CD4-positive, alpha-beta T cell (primary cell): ENCODE measurements at regions not wholly inside any gene's neighbourhood (a gene's known extent, or its start where the extent isn't known, plus 50 kb on each side); places are given as distances from the start of the nearest gene placed in this dataset.

Experiments
- ATAC-seq: fragments of 200-7000 bp; cut with Tn5 transposase; one replicate; pipeline ENCODE4 v1.10.0; 2022; ENCODE audit warnings: mild to moderate bottlenecking; ENCODE audit not compliant: poor library complexity
- CTCF ChIA-PET: fragments of 350-600 bp; sonication (Branson Sonifier 250); formaldehyde crosslinking; loops from one replicate; lab custom pipeline; 2021; ENCODE audit warnings: antibody characterized with exemption, inconsistent platforms; lab: Charles Lee
- POLR2A ChIA-PET: fragments of 350-600 bp; sonication (Branson Sonifier 250); formaldehyde crosslinking; loops from one replicate; lab custom pipeline; 2021; ENCODE audit warnings: antibody characterized with exemption, inconsistent platforms; lab: Charles Lee
- DNase-seq, 14 experiments: peaks; one replicate each; pipeline ENCODE4 v3.0.0-alpha.2; 2013 to 2020; ENCODE audit warnings: mixed read lengths in 2 of 14
- H3K27ac ChIP-seq, 2 donors: one replicate each; pipeline versions ENCODE4 v1.5.1 to v1.7.0; 2013; ENCODE audit warnings: low read length in 2 of 2, low read depth in 1 of 2, mild to moderate bottlenecking in 1 of 2
- H3K27me3 ChIP-seq, 2 experiments: 1 replicate in 1 of 2; 2 replicates in 1 of 2; pipeline versions ENCODE4 v1.6.1 to v1.7.0; 2013; ENCODE audit warnings: low read length in 2 of 2, control low read depth in 1 of 2, mild to moderate bottlenecking in 1 of 2, moderate library complexity in 1 of 2; ENCODE audit not compliant: insufficient read depth in 2 of 2, control insufficient read depth in 1 of 2
- H3K36me3 ChIP-seq: one replicate; pipeline ENCODE4 v1.6.1; 2013; ENCODE audit warnings: low read length, control low read depth; ENCODE audit not compliant: insufficient read depth
- H3K4me1 ChIP-seq: one replicate; pipeline ENCODE4 v1.6.1; 2013; ENCODE audit warnings: low read length, control low read depth; ENCODE audit not compliant: insufficient read depth
- H3K4me3 ChIP-seq: one replicate; pipeline ENCODE4 v1.5.1; 2013; ENCODE audit warnings: mild to moderate bottlenecking, low read length, moderate library complexity
- H3K9me3 ChIP-seq, 2 experiments: 1 replicate in 1 of 2; 2 replicates in 1 of 2; pipeline versions ENCODE4 v1.6.1 to v1.7.0; 2013; ENCODE audit warnings: low read length in 2 of 2, mild to moderate bottlenecking in 2 of 2, control low read depth in 1 of 2, moderate library complexity in 1 of 2; ENCODE audit not compliant: control insufficient read depth in 1 of 2, insufficient read depth in 1 of 2
- H3K27ac Mint-ChIP-seq: one replicate; pipeline ENCODE4 v1.8.0; 2020; ENCODE audit warnings: mixed read lengths
- H3K27me3 Mint-ChIP-seq: one replicate; pipeline ENCODE4 v1.8.0; 2021; ENCODE audit warnings: mixed read lengths
- H3K36me3 Mint-ChIP-seq: one replicate; pipeline ENCODE4 v1.8.0; 2021; ENCODE audit warnings: low read depth, mixed read lengths
- H3K4me1 Mint-ChIP-seq: one replicate; pipeline ENCODE4 v1.8.0; 2021; ENCODE audit warnings: low read depth, mixed read lengths
- H3K4me3 Mint-ChIP-seq: one replicate; pipeline ENCODE4 v1.8.0; 2020; ENCODE audit warnings: mild to moderate bottlenecking, mixed read lengths
- H3K9me3 Mint-ChIP-seq: one replicate; pipeline ENCODE4 v1.8.0; 2020; ENCODE audit warnings: mixed read lengths
- CTCF ChIP-seq: fragments of 200-600 bp; IDR thresholded peaks from one replicate; pipeline ENCODE4 v1.8.0; 2022; ENCODE audit warnings: antibody characterized with exemption, mild to moderate bottlenecking
- intact Hi-C, 2 experiments: fragments of 100-400 bp; cut with DNase I in 1 of 2; cut with micrococcal nuclease in 1 of 2; formaldehyde crosslinking; loops; one replicate each; pipeline versions ENCODE4 v1.15.1 to v1.9.0; 2023 to 2025; cut with DNase I, micrococcal nuclease

- no peak for ATAC-seq
- Mint-ChIP-seq H3K27ac (no peak overlapping the region), H3K4me1 (no peaks in the 10 kb centered on the region), H3K4me3 (no peak overlapping the region), H3K9me3 (no peaks in the 10 kb centered on the region), H3K27me3 (peaks cover 20% of the 10 kb centered on the region), H3K36me3 (no peaks in the 10 kb centered on the region)
- H3K9me3 ChIP-seq, result no peaks in the 10 kb centered on the region
- no peak for DNase-seq
- H3K36me3 ChIP-seq, result no peaks in the 10 kb centered on the region
- POLR2A ChIA-PET, result no interaction called here
- CTCF ChIA-PET, result no interaction called here
- H3K27me3 ChIP-seq, result peaks cover 3 to 5% of the 10 kb centered on the region in 2 experiments
- intact Hi-C loops, result no loop called here
- no peak overlapping the region for H3K27ac ChIP-seq
- H3K4me3 ChIP-seq, result no peak overlapping the region
- no peaks in the 10 kb centered on the region for H3K4me1 ChIP-seq
- no peak for TF ChIP-seq CTCF
Observed at GRCh38 chr3:194979173-194979572, 291.8 kb downstream of the XXYLT1 start.

DNA sequence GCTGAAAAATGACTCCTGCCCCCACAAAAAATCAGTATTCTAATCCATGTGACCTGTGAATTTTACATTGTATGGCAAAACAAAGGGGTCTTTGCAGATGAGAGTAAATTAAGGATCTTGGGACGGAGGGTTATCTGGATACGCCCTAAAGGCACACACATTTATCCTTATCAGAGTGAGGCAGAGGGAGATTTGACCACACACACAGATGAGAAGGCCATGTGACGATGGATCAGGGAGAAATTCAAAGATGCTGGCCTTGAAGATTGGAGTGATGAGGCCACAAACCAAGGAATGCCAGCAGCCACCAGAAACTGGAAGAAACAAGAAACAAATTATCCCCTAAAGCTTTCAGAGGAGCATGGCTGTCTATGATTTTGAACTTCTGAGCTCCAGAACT, 288.5 kb downstream of the XXYLT1 start:
- H3K27me3 Mint-ChIP-seq, result peaks cover 13% of the 10 kb centered on the region
- no peak overlapping the region for H3K27ac Mint-ChIP-seq
- Histone ChIP-seq H3K4me3 (no peak overlapping the region), H3K9me3 (no peaks in the 10 kb centered on the region), H3K27ac (no peak overlapping the region), H3K36me3 (no peaks in the 10 kb centered on the region), H3K4me1 (no peaks in the 10 kb centered on the region), H3K27me3 (peaks cover 0 to 2% of the 10 kb centered on the region in 2 experiments)
- H3K36me3 Mint-ChIP-seq, result no peaks in the 10 kb centered on the region
- no peaks in the 10 kb centered on the region for H3K4me1 Mint-ChIP-seq
- no peak for ATAC-seq
- ChIA-PET CTCF (no interaction called here), POLR2A (no interaction called here)
- no peak for DNase-seq
- no peak for TF ChIP-seq CTCF
- H3K4me3 Mint-ChIP-seq, result no peak overlapping the region
- no peaks in the 10 kb centered on the region for H3K9me3 Mint-ChIP-seq
- intact Hi-C loops, result no loop called here

- intact Hi-C loops, result no loop called here
- DNase-seq (no peak), ATAC-seq (no peak)
- Histone ChIP-seq H3K4me3 (no peak overlapping the region), H3K9me3 (no peaks in the 10 kb centered on the region), H3K36me3 (no peaks in the 10 kb centered on the region), H3K4me1 (no peaks in the 10 kb centered on the region), H3K27ac (no peak overlapping the region), H3K27me3 (peaks cover 0 to 2% of the 10 kb centered on the region in 2 experiments)
- H3K9me3 Mint-ChIP-seq, result no peaks in the 10 kb centered on the region
- no peak for TF ChIP-seq CTCF
- no peak overlapping the region for H3K4me3 Mint-ChIP-seq
- ChIA-PET POLR2A (no interaction called here), CTCF (no interaction called here)
- no peak overlapping the region for H3K27ac Mint-ChIP-seq
- H3K4me1 Mint-ChIP-seq, result no peaks in the 10 kb centered on the region
- H3K36me3 Mint-ChIP-seq, result no peaks in the 10 kb centered on the region
- peaks cover 10% of the 10 kb centered on the region for H3K27me3 Mint-ChIP-seq
Observed at GRCh38 chr3:194983121-194983520, 287.8 kb downstream of the XXYLT1 start.
